ENCODE measurements at regions not wholly inside any gene's neighbourhood (a gene's known extent, or its start where the extent isn't known, plus 50 kb on each side); places are given as distances from the start of the nearest gene placed in this dataset.

DNA sequence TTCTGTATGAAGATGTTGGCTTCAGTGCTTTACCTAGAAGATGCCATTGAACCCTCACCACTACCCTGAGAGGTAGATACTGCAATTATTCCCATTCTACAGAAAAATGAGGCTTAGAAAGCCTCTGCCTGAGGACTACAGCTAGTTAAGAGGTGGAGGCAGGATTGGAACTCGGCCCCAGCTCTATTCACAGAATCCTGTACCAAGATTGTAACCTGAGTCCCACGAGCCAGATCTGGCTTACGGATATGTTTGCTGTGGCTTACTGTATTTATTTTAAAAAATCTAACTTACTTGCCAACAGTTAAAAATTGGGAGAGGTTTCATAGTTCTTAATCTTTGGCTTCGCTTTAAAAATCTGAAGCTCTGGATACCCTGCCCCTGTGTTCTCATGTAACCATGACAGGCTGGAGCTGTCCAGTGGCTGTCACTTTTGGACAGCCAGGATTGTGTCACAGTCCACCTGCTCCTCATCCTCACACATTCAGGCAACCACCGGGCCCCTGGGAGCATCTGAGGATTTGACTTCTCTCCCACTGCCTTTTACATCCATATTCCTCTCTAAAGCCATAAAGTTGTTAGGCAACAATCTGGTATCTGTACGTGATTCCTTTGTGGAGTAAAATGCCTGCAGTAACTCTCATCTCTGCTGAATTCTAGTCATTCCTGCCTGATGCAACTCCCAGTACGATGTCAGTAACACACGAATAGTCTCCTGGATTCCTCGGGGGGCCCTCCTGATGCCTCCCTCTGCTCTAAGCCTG is 160.8 kb upstream of the SERP2 start:
- TF ChIP-seq, protein P1, sequence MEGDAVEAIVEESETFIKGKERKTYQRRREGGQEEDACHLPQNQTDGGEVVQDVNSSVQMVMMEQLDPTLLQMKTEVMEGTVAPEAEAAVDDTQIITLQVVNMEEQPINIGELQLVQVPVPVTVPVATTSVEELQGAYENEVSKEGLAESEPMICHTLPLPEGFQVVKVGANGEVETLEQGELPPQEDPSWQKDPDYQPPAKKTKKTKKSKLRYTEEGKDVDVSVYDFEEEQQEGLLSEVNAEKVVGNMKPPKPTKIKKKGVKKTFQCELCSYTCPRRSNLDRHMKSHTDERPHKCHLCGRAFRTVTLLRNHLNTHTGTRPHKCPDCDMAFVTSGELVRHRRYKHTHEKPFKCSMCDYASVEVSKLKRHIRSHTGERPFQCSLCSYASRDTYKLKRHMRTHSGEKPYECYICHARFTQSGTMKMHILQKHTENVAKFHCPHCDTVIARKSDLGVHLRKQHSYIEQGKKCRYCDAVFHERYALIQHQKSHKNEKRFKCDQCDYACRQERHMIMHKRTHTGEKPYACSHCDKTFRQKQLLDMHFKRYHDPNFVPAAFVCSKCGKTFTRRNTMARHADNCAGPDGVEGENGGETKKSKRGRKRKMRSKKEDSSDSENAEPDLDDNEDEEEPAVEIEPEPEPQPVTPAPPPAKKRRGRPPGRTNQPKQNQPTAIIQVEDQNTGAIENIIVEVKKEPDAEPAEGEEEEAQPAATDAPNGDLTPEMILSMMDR (IDR thresholded peaks at IDR 0.05; ENCODE audit: low read depth, low read length) = no peak
- H3K4me1 ChIP-seq (ENCODE audit: low read depth) = peaks cover 12% of the 10 kb centered on the region
- H3K9me3 ChIP-seq (ENCODE audit: low read depth) = no peaks in the 10 kb centered on the region
- no peaks in the 10 kb centered on the region for H3K36me3 ChIP-seq
- H3K4me3 ChIP-seq = no peak overlapping the region
- DNase-seq (ENCODE audit: low read depth in 1 of 2, low spot score in 1 of 2) = peak in 1 of 2 donors; percentile 84
- no peak overlapping the region for H3K27ac ChIP-seq
- H3K27me3 ChIP-seq = no peaks in the 10 kb centered on the region

DNA sequence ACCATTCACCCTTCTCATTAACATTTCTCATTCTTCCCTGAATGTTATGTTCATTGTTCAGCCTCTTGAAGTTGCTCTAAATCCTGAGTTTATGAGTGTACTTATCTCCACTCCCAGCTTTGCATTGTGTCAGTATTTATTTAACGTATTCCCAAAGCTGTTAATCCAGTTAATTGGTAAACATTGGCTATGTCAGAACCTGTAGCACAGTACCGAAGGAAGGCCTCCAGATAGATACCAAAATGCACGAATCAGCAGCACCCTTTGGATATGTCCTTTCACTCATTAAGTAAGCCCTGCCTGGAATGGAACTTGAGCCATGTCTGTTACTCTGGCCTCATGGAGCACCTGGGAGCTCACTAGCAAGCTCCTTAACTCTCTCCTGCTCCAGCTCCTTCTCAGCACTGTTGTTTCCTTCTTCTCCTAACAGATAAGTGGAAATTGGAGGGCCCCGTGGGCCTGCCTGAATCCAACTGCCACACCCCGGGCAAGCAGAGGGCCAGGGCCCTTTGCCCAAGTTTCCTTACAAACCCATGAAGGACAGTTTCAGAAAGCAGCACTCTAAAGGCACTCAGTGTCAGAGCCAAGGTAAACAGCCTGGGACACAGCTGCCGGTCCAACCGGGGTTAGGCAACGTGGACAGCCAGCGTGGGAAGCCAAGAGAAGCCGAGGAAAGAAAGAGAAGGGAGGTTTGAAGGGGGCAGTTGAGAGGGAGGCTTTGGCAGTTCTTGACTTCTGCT is 155.0 kb upstream of the SERP2 start:
- no peak overlapping the region for H3K27ac ChIP-seq
- H3K4me3 ChIP-seq = no peak overlapping the region
- H3K9me3 ChIP-seq (ENCODE audit: low read depth) = no peaks in the 10 kb centered on the region
- H3K27me3 ChIP-seq = no peaks in the 10 kb centered on the region
- TF ChIP-seq, protein P1 (IDR thresholded peaks at IDR 0.05; ENCODE audit: low read depth, low read length) = no peak
- DNase-seq (ENCODE audit: low read depth in 1 of 2, low spot score in 1 of 2) = peak in 1 of 2 donors; percentile 66
- no peaks in the 10 kb centered on the region for H3K36me3 ChIP-seq
- peaks cover 2% of the 10 kb centered on the region for H3K4me1 ChIP-seq (ENCODE audit: low read depth)

DNA sequence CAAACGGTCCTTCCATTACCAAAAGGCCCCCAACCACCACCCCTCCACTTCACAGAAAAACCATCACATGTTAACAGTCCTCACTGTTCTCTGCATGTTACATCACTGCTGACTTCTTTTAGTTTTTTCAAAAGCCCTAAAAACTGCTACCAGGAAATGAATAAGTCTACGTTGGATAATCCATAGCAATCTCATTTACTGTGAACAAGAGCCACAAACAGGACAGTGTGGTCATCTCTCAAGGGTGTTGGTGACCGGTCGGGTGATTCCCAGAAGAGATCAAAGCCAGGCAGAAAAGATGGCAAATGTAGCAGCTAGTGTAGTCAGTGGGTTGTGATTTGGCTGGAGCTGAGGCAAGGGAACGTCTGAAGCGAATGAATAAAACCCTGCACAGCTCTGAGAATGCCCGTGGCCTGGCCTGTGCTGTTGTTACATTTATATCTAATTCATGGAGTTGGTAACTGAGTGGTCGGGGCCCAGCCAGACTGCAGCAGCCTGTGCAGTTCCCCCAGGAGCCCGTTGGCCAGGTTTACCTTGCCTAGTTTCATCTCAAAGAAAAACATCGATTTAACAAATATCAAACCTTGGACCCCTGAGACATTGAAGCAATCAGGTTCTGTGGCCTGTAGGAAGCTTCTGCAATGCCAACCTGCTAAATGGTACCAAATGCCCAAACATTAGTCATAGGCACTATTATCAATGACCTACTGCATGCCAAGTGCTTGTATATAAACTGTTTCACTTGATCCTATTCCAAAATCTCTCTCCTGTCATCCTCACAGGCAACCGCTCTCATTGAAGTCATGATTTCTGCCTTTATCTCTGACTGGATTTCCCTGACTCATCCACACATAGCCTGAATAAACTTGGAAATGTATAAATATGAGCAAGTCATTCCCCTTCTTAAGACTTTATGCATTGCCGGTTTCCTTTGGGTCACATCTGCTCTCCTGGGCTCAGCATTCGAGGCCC is 153.8 kb upstream of the SERP2 start:
- no peak overlapping the region for H3K27ac ChIP-seq
- H3K27me3 ChIP-seq = no peaks in the 10 kb centered on the region
- H3K36me3 ChIP-seq = no peaks in the 10 kb centered on the region
- H3K4me1 ChIP-seq (ENCODE audit: low read depth) = peaks cover 2% of the 10 kb centered on the region
- TF ChIP-seq, protein P1 (IDR thresholded peaks at IDR 0.05; ENCODE audit: low read depth, low read length) = no peak
- no peaks in the 10 kb centered on the region for H3K9me3 ChIP-seq (ENCODE audit: low read depth)
- H3K4me3 ChIP-seq = no peak overlapping the region
- peak in 1 of 2 donors; percentile 58 for DNase-seq (ENCODE audit: low read depth in 1 of 2, low spot score in 1 of 2)

GRCh38 chr13:44220948-44221347 is 152.7 kb upstream of the SERP2 start:
- TF ChIP-seq, protein P1 (IDR thresholded peaks at IDR 0.05; ENCODE audit: low read depth, low read length) = no peak
- H3K4me1 ChIP-seq (ENCODE audit: low read depth) = peaks cover 2% of the 10 kb centered on the region
- H3K4me3 ChIP-seq = no peak overlapping the region
- H3K9me3 ChIP-seq (ENCODE audit: low read depth) = no peaks in the 10 kb centered on the region
- no peak for DNase-seq (ENCODE audit: low read depth in 1 of 2, low spot score in 1 of 2)
- H3K36me3 ChIP-seq = no peaks in the 10 kb centered on the region
- no peaks in the 10 kb centered on the region for H3K27me3 ChIP-seq
- no peak overlapping the region for H3K27ac ChIP-seq

DNA sequence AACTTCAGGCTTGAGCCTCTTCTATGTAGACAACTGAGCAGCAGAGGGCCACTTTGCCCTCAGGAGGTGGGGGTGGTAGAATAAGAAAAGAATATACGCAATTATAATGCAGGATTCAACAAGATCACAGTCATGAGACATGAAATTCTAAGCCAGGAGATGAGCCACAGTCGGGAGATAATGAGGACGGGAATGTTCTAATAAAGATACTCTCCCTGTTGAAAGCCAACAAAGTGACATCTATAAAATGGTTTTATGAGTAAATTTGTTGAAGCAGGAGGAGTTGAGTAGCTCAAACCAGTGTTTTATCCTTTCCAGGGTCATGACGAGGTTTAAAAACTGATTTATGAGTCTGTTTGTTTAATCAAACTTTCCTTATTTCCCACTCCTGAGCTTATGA is 152.0 kb upstream of the SERP2 start:
- TF ChIP-seq, protein P1 (IDR thresholded peaks at IDR 0.05; ENCODE audit: low read depth, low read length) = no peak
- no peaks in the 10 kb centered on the region for H3K9me3 ChIP-seq (ENCODE audit: low read depth)
- no peak overlapping the region for H3K4me3 ChIP-seq
- peaks cover 2% of the 10 kb centered on the region for H3K4me1 ChIP-seq (ENCODE audit: low read depth)
- H3K36me3 ChIP-seq = no peaks in the 10 kb centered on the region
- DNase-seq (ENCODE audit: low read depth in 1 of 2, low spot score in 1 of 2) = no peak
- no peaks in the 10 kb centered on the region for H3K27me3 ChIP-seq
- no peak overlapping the region for H3K27ac ChIP-seq
